CD4-positive, alpha-beta T cell treated with Interleukin-6 at 100 ng/mL for 8 hours (primary cell): ENCODE measurements at regions not wholly inside any gene's neighbourhood (a gene's known extent, or its start where the extent isn't known, plus 50 kb on each side); places are given as distances from the start of the nearest gene placed in this dataset.
A peak's percentile ranks its signal among the peaks of the same experiment; 100 is the strongest.
"Not testable (repeated sequence)": the region's sequence is repeated elsewhere in the genome, so short reads cannot be mapped to it uniquely, and the experiment has no call there.

Source experiments
- DNase-seq: peaks from one replicate; pipeline ENCODE4 v3.0.0-alpha.2; 2020; ENCODE audit warnings: mixed read lengths, low spot score

- no peak for DNase-seq
These were observed 273.6 kb upstream of the NCKAP5 start for GRCh38 chr2:133841900-133842299.

- no peak for DNase-seq
These were observed 274.2 kb upstream of the NCKAP5 start for GRCh38 chr2:133842446-133842845.

GRCh38 chr2:133843091-133843490 lies 274.8 kb upstream of the NCKAP5 start:
- no peak for DNase-seq

GRCh38 chr2:133843551-133843950 lies 275.3 kb upstream of the NCKAP5 start:
- no peak for DNase-seq

- DNase-seq: peak; percentile 44
These were observed 276.1 kb upstream of the NCKAP5 start for GRCh38 chr2:133844214-133844892.

GRCh38 chr2:133846476-133846875 lies 278.2 kb upstream of the NCKAP5 start:
- DNase-seq: no peak

GRCh38 chr2:133847591-133847990 lies 279.3 kb upstream of the NCKAP5 start:
- DNase-seq: no peak

GRCh38 chr2:133848111-133848649 lies 279.9 kb upstream of the NCKAP5 start:
- no peak for DNase-seq

- no peak for DNase-seq
These were observed 281.1 kb upstream of the NCKAP5 start for GRCh38 chr2:133849341-133849740.

GRCh38 chr2:133854603-133855200 lies 286.4 kb upstream of the NCKAP5 start:
- no peak for DNase-seq

- DNase-seq: no peak
These were observed 287.3 kb upstream of the NCKAP5 start for GRCh38 chr2:133855526-133855925.

GRCh38 chr2:133856678-133857077 lies 288.4 kb upstream of the NCKAP5 start:
- DNase-seq: no peak

GRCh38 chr2:133859578-133859977 lies 291.3 kb upstream of the NCKAP5 start:
- DNase-seq: no peak

GRCh38 chr2:133862400-133862977 lies 294.2 kb upstream of the NCKAP5 start:
- DNase-seq: no peak

GRCh38 chr2:133863106-133863800 lies 295.0 kb upstream of the NCKAP5 start:
- DNase-seq: no peak

- no peak for DNase-seq
These were observed 296.9 kb upstream of the NCKAP5 start for GRCh38 chr2:133865141-133865540.

- DNase-seq: no peak
These were observed 298.9 kb upstream of the NCKAP5 start for GRCh38 chr2:133867166-133867565.

GRCh38 chr2:133871545-133872209 lies 303.4 kb upstream of the NCKAP5 start:
- no peak for DNase-seq

GRCh38 chr2:133878326-133878725 lies 310.1 kb upstream of the NCKAP5 start:
- no peak for DNase-seq

- DNase-seq: no peak
These were observed 311.4 kb upstream of the NCKAP5 start for GRCh38 chr2:133879703-133880102.

- DNase-seq: not testable (repeated sequence)
These were observed 313.9 kb upstream of the NCKAP5 start for GRCh38 chr2:133882159-133882558.

GRCh38 chr2:133884739-133885381 lies 316.6 kb upstream of the NCKAP5 start:
- no peak for DNase-seq
